ENCODE measurements at regions not wholly inside any gene's neighbourhood (a gene's known extent, or its start where the extent isn't known, plus 50 kb on each side); places are given as distances from the start of the nearest gene placed in this dataset.

DNA sequence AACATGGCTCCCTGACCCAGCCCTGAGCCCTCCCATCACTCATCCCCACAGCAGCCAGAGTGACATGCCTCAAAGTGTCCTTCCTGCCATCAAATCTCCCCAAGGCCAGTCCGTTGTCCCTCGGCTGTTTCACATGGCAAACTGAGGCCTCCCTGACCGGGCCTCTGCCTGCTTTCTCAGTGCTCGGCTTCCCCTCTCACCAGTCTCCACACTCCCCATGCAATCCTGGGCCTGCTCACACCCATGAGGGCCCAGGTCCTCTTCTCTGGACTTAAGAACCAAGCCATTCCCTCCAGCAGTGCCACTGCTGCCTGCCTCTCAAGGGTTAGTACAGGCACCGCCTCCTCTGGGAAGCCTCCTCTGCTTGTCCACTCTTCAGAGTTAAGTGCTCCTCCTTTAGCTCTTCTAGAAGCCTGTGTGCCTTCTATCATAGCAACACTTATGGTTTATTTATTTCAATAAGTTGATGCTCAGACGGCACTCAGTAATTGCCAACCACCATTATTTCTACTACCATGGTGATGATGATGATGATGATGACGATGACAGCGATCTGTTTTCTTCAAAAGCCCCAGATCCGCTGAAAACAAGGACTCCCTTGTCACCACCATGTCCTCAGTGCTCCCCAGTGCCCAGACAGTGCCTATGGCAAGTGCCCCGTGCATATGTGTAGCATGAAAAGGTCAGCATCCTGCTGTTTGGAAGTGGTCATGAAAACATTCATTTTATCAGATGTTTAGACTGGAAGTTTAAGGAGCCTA, 449.0 kb downstream of the CDH26 start:
- H3K27ac ChIP-seq (ENCODE audit: low read depth, low read length) = no peak overlapping the region
- H3K27ac Mint-ChIP-seq = no peak overlapping the region
- no peaks in the 10 kb centered on the region for H3K27me3 ChIP-seq (ENCODE audit: insufficient read depth, low read length, poor library complexity, severe bottlenecking)
- H3K4me3 ChIP-seq (ENCODE audit: low read length) = no peak overlapping the region
- peaks cover 3 to 7% of the 10 kb centered on the region in 2 donors for H3K27me3 Mint-ChIP-seq
- DNase-seq = no peak
- H3K4me1 ChIP-seq (ENCODE audit: insufficient read depth, low read length) = no peaks in the 10 kb centered on the region
- CTCF ChIA-PET = no interaction called here
- POLR2A ChIA-PET = no interaction called here
- H3K4me1 Mint-ChIP-seq = peaks cover 0 to 1% (median 0%) of the 10 kb centered on the region in 3 donors
- no peaks in the 10 kb centered on the region for H3K36me3 ChIP-seq (ENCODE audit: insufficient read depth, low read length)
- H3K4me3 Mint-ChIP-seq = no peak overlapping the region
- H3K36me3 Mint-ChIP-seq = no peaks in the 10 kb centered on the region
- no peaks in the 10 kb centered on the region for H3K9me3 ChIP-seq (ENCODE audit: low read length)
- H3K9me3 Mint-ChIP-seq = peaks cover 0 to 7% (median 5%) of the 10 kb centered on the region in 5 donors

- H3K4me1 Mint-ChIP-seq = peaks cover 0 to 1% (median 0%) of the 10 kb centered on the region in 3 donors
- no peaks in the 10 kb centered on the region for H3K4me1 ChIP-seq (ENCODE audit: insufficient read depth, low read length)
- no peak overlapping the region for H3K27ac Mint-ChIP-seq
- ChIA-PET CTCF (no interaction called here), POLR2A (no interaction called here)
- no peak overlapping the region for H3K27ac ChIP-seq (ENCODE audit: low read depth, low read length)
- no peak for DNase-seq
- H3K4me3 ChIP-seq (ENCODE audit: low read length) = no peak overlapping the region
- H3K9me3 Mint-ChIP-seq = peaks cover 0 to 7% (median 5%) of the 10 kb centered on the region in 5 donors
- no peak overlapping the region for H3K4me3 Mint-ChIP-seq
- H3K9me3 ChIP-seq (ENCODE audit: low read length) = no peaks in the 10 kb centered on the region
- H3K27me3 Mint-ChIP-seq = peaks cover 3 to 7% of the 10 kb centered on the region in 2 donors
- H3K36me3 Mint-ChIP-seq = no peaks in the 10 kb centered on the region
- no peaks in the 10 kb centered on the region for H3K27me3 ChIP-seq (ENCODE audit: insufficient read depth, low read length, poor library complexity, severe bottlenecking)
- no peaks in the 10 kb centered on the region for H3K36me3 ChIP-seq (ENCODE audit: insufficient read depth, low read length)
Observed at GRCh38 chr20:60407938-60408337, 449.7 kb downstream of the CDH26 start.

- H3K9me3 ChIP-seq (ENCODE audit: low read length) = no peaks in the 10 kb centered on the region
- H3K36me3 ChIP-seq (ENCODE audit: insufficient read depth, low read length) = no peaks in the 10 kb centered on the region
- ChIA-PET CTCF (no interaction called here), POLR2A (no interaction called here)
- H3K27me3 Mint-ChIP-seq = peaks cover 3% of the 10 kb centered on the region in 2 donors
- H3K27ac ChIP-seq (ENCODE audit: low read depth, low read length) = no peak overlapping the region
- no peak for DNase-seq
- H3K4me3 ChIP-seq (ENCODE audit: low read length) = no peak overlapping the region
- H3K27ac Mint-ChIP-seq = no peak overlapping the region
- H3K27me3 ChIP-seq (ENCODE audit: insufficient read depth, low read length, poor library complexity, severe bottlenecking) = no peaks in the 10 kb centered on the region
- peaks cover 0 to 1% (median 0%) of the 10 kb centered on the region in 3 donors for H3K4me1 Mint-ChIP-seq
- H3K4me3 Mint-ChIP-seq = no peak overlapping the region
- no peaks in the 10 kb centered on the region for H3K36me3 Mint-ChIP-seq
- peaks cover 0 to 7% (median 5%) of the 10 kb centered on the region in 5 donors for H3K9me3 Mint-ChIP-seq
- H3K4me1 ChIP-seq (ENCODE audit: insufficient read depth, low read length) = no peaks in the 10 kb centered on the region
Observed at GRCh38 chr20:60408435-60408834, 450.2 kb downstream of the CDH26 start.

GRCh38 chr20:60410618-60411264, 452.5 kb downstream of the CDH26 start:
- H3K4me3 Mint-ChIP-seq = no peak overlapping the region
- no peaks in the 10 kb centered on the region for H3K27me3 ChIP-seq (ENCODE audit: insufficient read depth, low read length, poor library complexity, severe bottlenecking)
- H3K9me3 ChIP-seq (ENCODE audit: low read length) = no peaks in the 10 kb centered on the region
- peaks cover 0 to 3% of the 10 kb centered on the region in 2 donors for H3K27me3 Mint-ChIP-seq
- no peak overlapping the region for H3K27ac ChIP-seq (ENCODE audit: low read depth, low read length)
- H3K9me3 Mint-ChIP-seq = peaks cover 0 to 7% (median 5%) of the 10 kb centered on the region in 5 donors
- H3K4me1 ChIP-seq (ENCODE audit: insufficient read depth, low read length) = no peaks in the 10 kb centered on the region
- H3K36me3 ChIP-seq (ENCODE audit: insufficient read depth, low read length) = no peaks in the 10 kb centered on the region
- H3K4me1 Mint-ChIP-seq = peaks cover 0 to 1% (median 0%) of the 10 kb centered on the region in 3 donors
- ChIA-PET POLR2A (no interaction called here), CTCF (no interaction called here)
- H3K36me3 Mint-ChIP-seq = no peaks in the 10 kb centered on the region
- H3K4me3 ChIP-seq (ENCODE audit: low read length) = no peak overlapping the region
- DNase-seq = no peak
- no peak overlapping the region for H3K27ac Mint-ChIP-seq

DNA sequence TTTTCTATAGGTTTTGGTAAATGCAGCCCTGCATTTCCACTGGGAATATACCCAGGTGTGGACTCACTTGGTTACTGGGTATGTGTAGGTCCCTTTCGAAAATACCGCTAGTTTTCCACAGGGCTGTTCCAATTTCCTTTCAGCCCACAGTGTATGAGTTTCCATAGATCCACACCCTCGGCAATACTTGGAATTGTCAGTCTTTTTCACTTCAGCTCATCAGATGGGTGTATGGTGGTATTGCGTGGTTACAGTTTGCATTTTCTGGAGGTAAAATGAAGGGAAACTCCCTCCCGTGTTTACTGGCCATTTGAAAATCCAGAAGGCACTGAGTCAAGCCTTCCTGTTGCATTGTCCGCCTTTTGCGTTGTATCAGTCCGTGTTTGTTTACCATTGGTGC, 453.6 kb downstream of the CDH26 start:
- Mint-ChIP-seq H3K27ac (no peak overlapping the region), H3K36me3 (no peaks in the 10 kb centered on the region), H3K27me3 (peaks cover 0 to 3% of the 10 kb centered on the region in 2 donors), H3K4me1 (peaks cover 0 to 1% (median 0%) of the 10 kb centered on the region in 3 donors), H3K4me3 (no peak overlapping the region), H3K9me3 (peaks cover 0 to 7% (median 5%) of the 10 kb centered on the region in 5 donors)
- no peak overlapping the region for H3K4me3 ChIP-seq (ENCODE audit: low read length)
- no peaks in the 10 kb centered on the region for H3K4me1 ChIP-seq (ENCODE audit: insufficient read depth, low read length)
- ChIA-PET CTCF (no interaction called here), POLR2A (no interaction called here)
- no peaks in the 10 kb centered on the region for H3K9me3 ChIP-seq (ENCODE audit: low read length)
- H3K27me3 ChIP-seq (ENCODE audit: insufficient read depth, low read length, poor library complexity, severe bottlenecking) = no peaks in the 10 kb centered on the region
- no peaks in the 10 kb centered on the region for H3K36me3 ChIP-seq (ENCODE audit: insufficient read depth, low read length)
- no peak overlapping the region for H3K27ac ChIP-seq (ENCODE audit: low read depth, low read length)
- no peak for DNase-seq

DNA sequence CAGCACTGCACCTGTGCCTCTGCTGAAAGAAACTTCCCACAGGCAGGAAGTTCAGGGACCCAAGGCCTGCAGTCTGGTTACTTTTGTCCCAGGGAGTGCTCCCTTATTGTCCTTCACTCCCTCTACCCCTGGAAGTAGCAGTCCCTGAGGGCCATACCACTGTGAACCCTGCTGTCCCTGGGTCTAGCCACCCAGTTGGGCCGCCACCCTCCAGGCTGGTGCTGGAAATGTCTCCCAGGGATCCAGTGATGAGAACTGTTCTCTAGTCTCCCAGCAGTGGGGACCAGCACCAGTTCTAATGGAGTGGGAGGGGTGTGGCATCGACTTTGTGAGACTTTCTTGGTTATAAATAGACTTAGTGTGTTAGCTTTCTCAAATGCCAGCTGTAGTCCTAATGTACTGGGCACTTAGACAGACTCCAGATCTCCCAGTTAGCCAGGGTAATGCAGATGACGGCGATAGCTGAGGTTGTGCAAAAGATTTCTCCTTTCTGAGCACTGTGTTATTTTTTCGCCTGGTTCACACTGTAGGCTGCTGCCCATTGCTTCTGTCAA, 462.5 kb downstream of the CDH26 start:
- H3K4me3 ChIP-seq (ENCODE audit: low read length) = no peak overlapping the region
- ChIA-PET POLR2A (no interaction called here), CTCF (no interaction called here)
- Mint-ChIP-seq H3K4me3 (no peak overlapping the region), H3K27ac (no peak overlapping the region), H3K36me3 (no peaks in the 10 kb centered on the region), H3K4me1 (peaks cover 0 to 12% (median 0%) of the 10 kb centered on the region in 3 donors), H3K27me3 (peaks cover 3 to 8% of the 10 kb centered on the region in 2 donors), H3K9me3 (no peaks in the 10 kb centered on the region)
- H3K9me3 ChIP-seq (ENCODE audit: low read length) = no peaks in the 10 kb centered on the region
- no peaks in the 10 kb centered on the region for H3K27me3 ChIP-seq (ENCODE audit: insufficient read depth, low read length, poor library complexity, severe bottlenecking)
- no peak for DNase-seq
- no peak overlapping the region for H3K27ac ChIP-seq (ENCODE audit: low read depth, low read length)
- no peaks in the 10 kb centered on the region for H3K36me3 ChIP-seq (ENCODE audit: insufficient read depth, low read length)
- H3K4me1 ChIP-seq (ENCODE audit: insufficient read depth, low read length) = no peaks in the 10 kb centered on the region

GRCh38 chr20:60422848-60423247, 464.6 kb downstream of the CDH26 start:
- H3K4me1 Mint-ChIP-seq = peaks cover 0 to 2% (median 0%) of the 10 kb centered on the region in 3 donors

GRCh38 chr20:60424267-60424902, 466.2 kb downstream of the CDH26 start:
- Mint-ChIP-seq H3K27ac (no peak overlapping the region), H3K9me3 (no peaks in the 10 kb centered on the region), H3K4me3 (no peak overlapping the region), H3K27me3 (peaks cover 3 to 7% of the 10 kb centered on the region in 2 donors), H3K4me1 (no peaks in the 10 kb centered on the region), H3K36me3 (no peaks in the 10 kb centered on the region)
- H3K4me3 ChIP-seq (ENCODE audit: low read length) = no peak overlapping the region
- H3K4me1 ChIP-seq (ENCODE audit: insufficient read depth, low read length) = no peaks in the 10 kb centered on the region
- H3K36me3 ChIP-seq (ENCODE audit: insufficient read depth, low read length) = no peaks in the 10 kb centered on the region
- CTCF ChIA-PET = no interaction called here
- H3K27ac ChIP-seq (ENCODE audit: low read depth, low read length) = no peak overlapping the region
- no peaks in the 10 kb centered on the region for H3K27me3 ChIP-seq (ENCODE audit: insufficient read depth, low read length, poor library complexity, severe bottlenecking)
- POLR2A ChIA-PET = no interaction called here
- no peaks in the 10 kb centered on the region for H3K9me3 ChIP-seq (ENCODE audit: low read length)
- no peak for DNase-seq

More at GRCh38 chr20:60422848-60423247, 464.6 kb downstream of the CDH26 start:
- no peaks in the 10 kb centered on the region for H3K36me3 Mint-ChIP-seq
- Histone ChIP-seq H3K27ac (ENCODE audit: low read depth, low read length) (no peak overlapping the region), H3K27me3 (ENCODE audit: insufficient read depth, low read length, poor library complexity, severe bottlenecking) (no peaks in the 10 kb centered on the region), H3K4me3 (ENCODE audit: low read length) (no peak overlapping the region), H3K36me3 (ENCODE audit: insufficient read depth, low read length) (no peaks in the 10 kb centered on the region), H3K4me1 (ENCODE audit: insufficient read depth, low read length) (no peaks in the 10 kb centered on the region), H3K9me3 (ENCODE audit: low read length) (no peaks in the 10 kb centered on the region)
- ChIA-PET POLR2A (no interaction called here), CTCF (no interaction called here)
- H3K27me3 Mint-ChIP-seq = peaks cover 3 to 7% of the 10 kb centered on the region in 2 donors
- no peak overlapping the region for H3K4me3 Mint-ChIP-seq
- no peak overlapping the region for H3K27ac Mint-ChIP-seq
- no peaks in the 10 kb centered on the region for H3K9me3 Mint-ChIP-seq
- no peak for DNase-seq
